ENCODE measurements at regions not wholly inside any gene's neighbourhood (a gene's known extent, or its start where the extent isn't known, plus 50 kb on each side); places are given as distances from the start of the nearest gene placed in this dataset.
"Not testable (repeated sequence)": the region's sequence is repeated elsewhere in the genome, so short reads cannot be mapped to it uniquely, and the experiment has no call there.

DNA sequence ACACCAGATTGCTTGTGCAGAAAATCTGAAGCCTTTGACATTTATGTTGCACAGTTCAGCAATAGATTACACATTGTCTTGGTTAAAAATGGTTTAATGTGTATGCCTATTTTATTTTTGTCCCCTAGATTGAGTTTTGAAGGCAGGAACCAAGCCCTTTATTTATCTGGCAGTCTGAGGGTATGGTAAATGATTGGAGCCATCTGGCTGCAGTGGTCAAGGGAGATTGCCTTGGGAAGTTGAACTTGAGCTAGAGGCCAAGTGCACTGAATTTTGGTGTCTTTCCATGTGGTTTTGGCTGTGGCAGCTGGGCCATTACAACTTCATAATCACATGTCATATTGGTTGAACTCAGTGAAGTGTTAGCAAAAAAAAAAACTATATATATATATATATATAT lies 248.7 kb upstream of the C2CD4B start:
- Mint-ChIP-seq H3K27ac (no peak overlapping the region), H3K9me3 (no peaks in the 10 kb centered on the region), H3K36me3 (no peaks in the 10 kb centered on the region), H3K4me3 (no peak overlapping the region), H3K4me1 (no peaks in the 10 kb centered on the region), H3K27me3 (peaks cover 5% of the 10 kb centered on the region)
- DNase-seq = no peak

DNA sequence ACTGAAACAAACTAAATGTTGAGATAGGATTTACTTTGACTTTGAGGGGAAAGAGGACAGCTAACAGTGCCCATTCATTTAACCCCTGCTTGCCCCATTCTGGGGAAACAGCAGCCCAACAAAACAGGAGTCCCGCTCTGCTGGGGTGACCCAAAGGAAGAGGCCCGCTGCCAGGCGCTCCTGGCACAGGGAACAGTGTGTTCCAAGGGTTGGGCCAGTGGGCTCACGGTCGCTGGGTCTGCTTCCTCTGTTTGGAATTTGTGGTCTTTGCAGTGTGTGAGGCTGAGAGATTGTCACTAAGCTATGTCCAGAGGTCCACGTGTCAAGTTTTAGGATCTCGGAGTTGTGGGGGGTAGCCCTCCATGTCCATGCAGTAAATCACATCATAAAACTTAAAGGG lies 250.4 kb upstream of the C2CD4B start:
- no peaks in the 10 kb centered on the region for H3K4me1 Mint-ChIP-seq
- peaks cover 5% of the 10 kb centered on the region for H3K27me3 Mint-ChIP-seq
- DNase-seq = no peak
- no peaks in the 10 kb centered on the region for H3K9me3 Mint-ChIP-seq
- H3K4me3 Mint-ChIP-seq = no peak overlapping the region
- no peak overlapping the region for H3K27ac Mint-ChIP-seq
- no peaks in the 10 kb centered on the region for H3K36me3 Mint-ChIP-seq

DNA sequence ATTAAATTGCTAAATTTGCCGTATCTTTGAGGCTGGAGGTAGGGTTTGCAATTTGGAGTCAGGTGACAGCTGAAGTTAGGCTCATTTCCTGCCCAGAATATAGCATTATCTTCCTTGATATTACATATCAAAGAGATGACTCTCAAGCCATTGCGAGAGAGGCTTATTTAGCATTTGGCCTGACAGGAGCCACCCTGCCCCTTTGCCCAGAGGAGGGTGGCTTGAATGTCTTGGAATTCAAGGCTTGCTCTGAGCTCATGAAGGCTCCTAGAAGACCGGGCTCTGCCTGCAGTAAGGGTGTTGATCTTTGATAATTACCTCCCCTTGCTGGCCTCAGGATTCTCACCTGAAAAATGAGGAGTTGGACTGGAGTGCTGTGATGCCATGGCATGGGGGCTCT lies 251.4 kb upstream of the C2CD4B start:
- Mint-ChIP-seq H3K27me3 (peaks cover 5% of the 10 kb centered on the region), H3K27ac (no peak overlapping the region), H3K36me3 (no peaks in the 10 kb centered on the region), H3K4me1 (no peaks in the 10 kb centered on the region), H3K9me3 (no peaks in the 10 kb centered on the region), H3K4me3 (no peak overlapping the region)
- DNase-seq = no peak

DNA sequence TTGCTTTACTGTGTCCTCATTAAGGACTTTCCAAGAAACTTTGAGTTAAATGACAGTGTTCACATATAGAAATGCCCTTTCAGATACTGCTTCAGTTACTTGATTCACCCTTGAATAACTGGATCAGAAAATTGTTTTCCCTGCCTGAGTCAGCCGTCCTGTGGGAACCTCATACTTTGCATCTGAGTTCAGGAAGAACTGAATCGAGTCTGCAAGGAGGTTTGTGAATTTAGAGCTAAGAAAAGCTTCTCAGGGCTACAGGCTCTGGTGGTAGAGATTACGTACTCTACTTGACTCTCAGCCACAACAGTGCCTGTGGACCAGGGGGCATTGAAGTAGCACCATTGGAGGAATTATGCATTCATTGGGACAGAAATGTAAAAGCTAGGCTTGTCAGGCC lies 252.4 kb upstream of the C2CD4B start:
- H3K4me3 Mint-ChIP-seq = no peak overlapping the region
- DNase-seq = no peak
- no peak overlapping the region for H3K27ac Mint-ChIP-seq
- no peaks in the 10 kb centered on the region for H3K36me3 Mint-ChIP-seq
- no peaks in the 10 kb centered on the region for H3K4me1 Mint-ChIP-seq
- no peaks in the 10 kb centered on the region for H3K9me3 Mint-ChIP-seq
- H3K27me3 Mint-ChIP-seq = peaks cover 5% of the 10 kb centered on the region

DNA sequence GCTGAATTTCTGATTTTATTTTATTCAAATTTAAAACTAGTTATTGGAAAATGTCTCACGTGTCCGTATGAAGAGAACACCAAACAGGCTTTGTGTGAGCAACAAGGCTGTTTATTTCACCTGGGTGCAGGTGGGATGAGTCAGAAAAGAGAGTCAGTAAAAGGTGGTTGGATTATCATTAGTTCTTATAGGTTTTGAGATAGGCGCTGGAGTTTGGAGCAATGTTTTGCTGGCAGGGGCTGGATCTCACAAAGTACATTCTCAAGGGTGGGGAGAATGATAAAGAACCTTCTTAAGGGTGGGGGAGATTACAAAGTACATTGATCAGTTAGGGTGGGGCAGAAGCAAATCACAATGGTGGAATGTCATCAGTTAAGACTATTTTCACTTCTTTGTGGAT lies 253.4 kb upstream of the C2CD4B start:
- H3K9me3 Mint-ChIP-seq, H3K36me3 Mint-ChIP-seq, H3K4me3 Mint-ChIP-seq, H3K4me1 Mint-ChIP-seq, DNase-seq, H3K27ac Mint-ChIP-seq, H3K27me3 Mint-ChIP-seq: not testable (repeated sequence)

DNA sequence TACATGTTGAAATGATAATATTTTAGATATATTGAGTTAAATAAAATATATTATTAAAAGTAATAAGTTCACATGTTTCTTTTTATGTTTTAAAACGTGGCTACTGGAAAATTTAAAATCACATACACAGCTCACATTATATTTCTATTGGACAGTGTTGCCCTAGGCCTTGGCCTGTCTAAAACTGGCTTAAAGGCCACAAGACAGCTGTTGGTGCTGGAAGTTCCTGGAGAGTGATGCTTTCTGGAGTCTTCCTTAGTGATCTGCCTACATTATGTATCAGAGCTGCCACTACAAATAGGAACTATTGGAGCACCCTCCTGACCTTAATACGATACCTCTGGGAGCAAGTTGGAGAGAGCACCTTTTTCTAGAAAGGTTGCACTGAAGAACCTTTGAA lies 254.1 kb upstream of the C2CD4B start:
- Mint-ChIP-seq H3K4me3 (no peak overlapping the region), H3K27ac (no peak overlapping the region), H3K9me3 (no peaks in the 10 kb centered on the region), H3K27me3 (no peaks in the 10 kb centered on the region), H3K36me3 (no peaks in the 10 kb centered on the region), H3K4me1 (no peaks in the 10 kb centered on the region)
- DNase-seq = no peak

DNA sequence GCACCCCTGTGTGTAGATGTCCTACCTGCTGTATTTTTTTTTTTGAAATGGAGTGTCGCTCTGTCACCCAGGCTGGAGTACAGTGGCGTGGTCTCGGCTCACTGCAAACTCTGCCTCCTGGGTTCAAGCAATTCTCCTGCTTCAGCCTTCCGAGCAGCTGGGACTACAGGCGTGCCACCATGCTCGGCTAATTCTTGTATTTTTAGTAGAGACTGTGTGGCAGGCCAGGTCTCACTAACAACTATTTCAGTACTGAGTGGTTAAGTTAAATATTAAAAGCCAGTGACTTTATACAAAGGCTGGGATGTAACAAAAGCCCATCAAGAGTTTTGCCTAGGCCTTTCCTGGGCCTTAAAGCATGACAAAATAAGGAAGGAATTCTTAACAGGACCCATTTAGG lies 255.3 kb upstream of the C2CD4B start:
- H3K4me3 Mint-ChIP-seq, DNase-seq, H3K9me3 Mint-ChIP-seq, H3K36me3 Mint-ChIP-seq, H3K27ac Mint-ChIP-seq, H3K4me1 Mint-ChIP-seq, H3K27me3 Mint-ChIP-seq: not testable (repeated sequence)

DNA sequence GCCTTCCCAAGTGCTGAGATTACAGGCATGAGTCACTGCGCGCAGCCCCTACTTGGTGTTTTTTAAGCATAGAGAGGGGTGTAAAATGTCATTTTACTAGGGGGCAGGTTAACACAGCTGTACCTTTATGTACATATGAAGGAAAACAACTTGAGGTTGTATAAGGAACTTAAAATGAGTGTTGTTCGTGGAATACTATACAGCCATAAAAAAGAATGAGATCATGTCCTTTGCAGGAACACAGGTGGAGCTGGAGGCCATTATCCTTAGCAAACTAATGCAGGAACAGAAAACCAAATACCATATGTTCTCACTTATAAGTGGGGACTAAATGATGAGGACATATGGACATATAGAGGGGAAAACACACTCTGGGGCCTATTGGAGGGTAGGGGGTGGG lies 256.2 kb upstream of the C2CD4B start:
- Mint-ChIP-seq H3K27ac (no peak overlapping the region), H3K36me3 (no peaks in the 10 kb centered on the region), H3K4me1 (no peaks in the 10 kb centered on the region), H3K27me3 (no peaks in the 10 kb centered on the region), H3K4me3 (no peak overlapping the region), H3K9me3 (no peaks in the 10 kb centered on the region)
- no peak for DNase-seq

DNA sequence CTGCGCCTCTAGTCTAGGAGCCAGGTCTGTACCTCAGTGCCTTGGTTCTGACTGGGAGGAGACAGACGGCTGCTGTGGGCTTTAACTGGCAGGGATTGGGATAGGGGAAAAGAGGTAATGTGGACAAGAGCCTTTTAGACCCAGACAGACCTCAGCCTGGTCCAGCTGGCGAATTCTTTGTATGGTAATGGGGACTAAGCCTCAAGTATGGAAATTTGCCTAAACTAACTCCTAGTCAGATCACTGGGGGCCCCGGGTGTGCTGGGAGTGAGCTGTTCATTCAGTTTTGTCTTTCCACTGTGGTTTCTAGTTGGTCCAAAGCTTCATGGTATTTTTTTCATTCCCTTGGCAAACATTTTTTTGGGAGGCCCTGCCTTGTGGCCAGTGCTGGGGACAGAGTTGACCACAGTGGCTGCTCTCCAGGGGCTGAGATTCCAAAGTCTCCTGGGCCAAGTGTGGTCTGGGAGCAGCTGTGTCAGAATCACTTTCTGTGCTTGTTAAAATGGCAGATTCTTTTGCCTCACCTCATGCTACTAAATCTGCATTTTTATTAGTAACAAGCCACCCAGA lies 261.4 kb upstream of the C2CD4B start:
- no peak overlapping the region for H3K27ac Mint-ChIP-seq
- no peaks in the 10 kb centered on the region for H3K9me3 Mint-ChIP-seq
- no peaks in the 10 kb centered on the region for H3K36me3 Mint-ChIP-seq
- no peak for DNase-seq
- no peak overlapping the region for H3K4me3 Mint-ChIP-seq
- H3K27me3 Mint-ChIP-seq = no peaks in the 10 kb centered on the region
- H3K4me1 Mint-ChIP-seq = no peaks in the 10 kb centered on the region

DNA sequence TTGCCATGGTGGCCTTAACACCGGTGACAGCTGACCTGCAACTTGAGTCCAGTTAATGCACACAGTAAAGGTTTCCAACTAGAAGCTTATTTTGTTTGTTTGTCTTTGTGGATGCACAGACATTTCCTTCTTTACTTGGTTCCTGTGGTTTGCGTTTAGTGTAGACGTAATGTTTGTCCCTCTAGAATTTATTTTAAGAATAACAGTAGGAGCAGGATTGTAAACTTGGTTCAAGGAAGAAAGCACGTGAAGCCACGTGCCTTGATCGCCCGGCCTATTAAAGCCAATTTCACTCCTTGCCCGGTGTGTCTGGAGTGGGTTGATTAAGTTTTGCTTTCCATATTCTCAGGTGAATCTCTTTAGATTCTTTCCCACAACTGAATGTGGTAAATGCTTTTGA lies 263.2 kb upstream of the C2CD4B start:
- Mint-ChIP-seq H3K36me3 (no peaks in the 10 kb centered on the region), H3K4me3 (no peak overlapping the region)

DNA sequence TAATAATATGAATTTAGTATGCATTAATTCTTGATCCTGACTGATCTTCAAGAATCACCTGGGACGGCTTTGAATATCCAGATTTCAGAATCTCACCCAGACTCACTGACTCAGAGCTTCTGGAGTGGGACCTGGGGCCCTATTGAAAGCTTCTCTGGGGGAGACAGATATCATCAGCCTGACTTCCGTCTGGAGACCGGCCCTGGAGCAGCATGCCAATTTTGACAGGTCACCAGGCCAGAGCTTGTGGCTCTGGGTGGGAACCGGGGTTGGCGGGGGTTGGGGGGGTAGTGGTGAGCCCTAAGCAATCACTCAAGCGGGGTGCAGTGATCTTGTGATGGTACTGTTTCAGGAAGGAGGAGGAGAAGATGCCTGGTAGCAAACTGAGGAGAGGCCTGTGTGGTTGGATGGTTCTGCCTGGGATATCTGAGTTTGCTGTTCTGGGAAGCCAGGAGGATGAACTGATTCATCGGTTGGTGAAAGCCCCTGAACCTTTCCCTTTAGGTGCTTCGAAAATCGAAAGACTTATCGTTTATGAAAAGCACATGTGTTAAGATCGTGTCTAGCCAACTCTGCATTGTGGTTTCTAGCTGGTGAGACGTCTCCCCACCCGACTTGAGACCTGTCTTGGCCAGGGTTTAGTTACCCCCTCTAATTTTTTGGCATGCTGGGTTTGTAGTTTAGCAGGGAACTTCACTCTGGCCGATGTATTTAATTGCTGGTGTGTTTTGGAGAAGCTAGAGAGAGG lies 263.9 kb upstream of the C2CD4B start:
- no peaks in the 10 kb centered on the region for H3K36me3 Mint-ChIP-seq
- H3K27me3 Mint-ChIP-seq = no peaks in the 10 kb centered on the region
- H3K9me3 Mint-ChIP-seq = no peaks in the 10 kb centered on the region
- no peak overlapping the region for H3K27ac Mint-ChIP-seq
- no peaks in the 10 kb centered on the region for H3K4me1 Mint-ChIP-seq
- no peak for DNase-seq
- H3K4me3 Mint-ChIP-seq = no peak overlapping the region

More for the DNA sequence above, 263.2 kb upstream of the C2CD4B start:
- DNase-seq = no peak
- Mint-ChIP-seq H3K27me3 (no peaks in the 10 kb centered on the region), H3K9me3 (no peaks in the 10 kb centered on the region), H3K4me1 (no peaks in the 10 kb centered on the region), H3K27ac (no peak overlapping the region)

DNA sequence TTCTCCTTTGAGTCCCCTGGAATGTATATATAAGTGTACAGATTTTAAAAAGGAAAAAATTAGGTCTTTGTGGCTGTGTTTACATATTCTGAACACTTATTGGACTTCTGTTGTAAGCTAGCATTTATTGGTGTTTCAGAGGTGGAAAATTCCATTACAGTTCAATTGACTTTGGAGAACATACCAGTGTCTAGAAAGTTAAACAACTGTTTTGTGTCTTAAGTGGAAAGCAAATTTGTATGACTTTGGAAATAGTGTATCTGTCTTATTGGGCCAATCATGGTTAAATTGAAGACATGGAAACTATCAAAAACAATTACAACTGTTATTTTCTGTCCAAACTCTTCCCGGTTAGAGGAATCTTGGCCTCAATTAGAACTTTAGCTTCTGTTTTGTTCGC lies 265.0 kb upstream of the C2CD4B start:
- Mint-ChIP-seq H3K36me3 (no peaks in the 10 kb centered on the region), H3K27ac (no peak overlapping the region)

DNA sequence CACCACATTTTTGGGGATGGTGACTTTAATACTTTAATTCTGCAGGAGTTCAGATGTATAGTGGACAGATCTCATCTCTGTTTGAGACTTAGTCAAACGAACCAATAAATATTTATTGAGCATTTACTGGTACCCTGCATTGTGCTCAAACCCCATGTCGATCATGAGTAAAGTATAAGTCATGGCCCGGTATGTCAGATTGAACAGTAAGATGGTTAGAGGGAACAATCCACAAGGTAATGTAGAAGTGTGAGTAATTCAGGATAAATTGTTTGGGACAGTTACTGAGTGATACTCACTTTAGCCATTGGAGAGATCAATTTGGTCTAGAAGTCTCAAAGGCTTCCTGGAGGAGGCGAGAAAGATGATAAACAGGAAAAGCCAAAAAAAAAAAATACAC lies 265.5 kb upstream of the C2CD4B start:
- Mint-ChIP-seq H3K27ac (no peak overlapping the region), H3K9me3 (no peaks in the 10 kb centered on the region), H3K27me3 (no peaks in the 10 kb centered on the region), H3K36me3 (no peaks in the 10 kb centered on the region), H3K4me3 (no peak overlapping the region), H3K4me1 (no peaks in the 10 kb centered on the region)
- no peak for DNase-seq

More for the DNA sequence above, 265.0 kb upstream of the C2CD4B start:
- H3K4me1 Mint-ChIP-seq = no peaks in the 10 kb centered on the region
- no peak overlapping the region for H3K4me3 Mint-ChIP-seq
- H3K9me3 Mint-ChIP-seq = no peaks in the 10 kb centered on the region
- no peaks in the 10 kb centered on the region for H3K27me3 Mint-ChIP-seq
- no peak for DNase-seq

DNA sequence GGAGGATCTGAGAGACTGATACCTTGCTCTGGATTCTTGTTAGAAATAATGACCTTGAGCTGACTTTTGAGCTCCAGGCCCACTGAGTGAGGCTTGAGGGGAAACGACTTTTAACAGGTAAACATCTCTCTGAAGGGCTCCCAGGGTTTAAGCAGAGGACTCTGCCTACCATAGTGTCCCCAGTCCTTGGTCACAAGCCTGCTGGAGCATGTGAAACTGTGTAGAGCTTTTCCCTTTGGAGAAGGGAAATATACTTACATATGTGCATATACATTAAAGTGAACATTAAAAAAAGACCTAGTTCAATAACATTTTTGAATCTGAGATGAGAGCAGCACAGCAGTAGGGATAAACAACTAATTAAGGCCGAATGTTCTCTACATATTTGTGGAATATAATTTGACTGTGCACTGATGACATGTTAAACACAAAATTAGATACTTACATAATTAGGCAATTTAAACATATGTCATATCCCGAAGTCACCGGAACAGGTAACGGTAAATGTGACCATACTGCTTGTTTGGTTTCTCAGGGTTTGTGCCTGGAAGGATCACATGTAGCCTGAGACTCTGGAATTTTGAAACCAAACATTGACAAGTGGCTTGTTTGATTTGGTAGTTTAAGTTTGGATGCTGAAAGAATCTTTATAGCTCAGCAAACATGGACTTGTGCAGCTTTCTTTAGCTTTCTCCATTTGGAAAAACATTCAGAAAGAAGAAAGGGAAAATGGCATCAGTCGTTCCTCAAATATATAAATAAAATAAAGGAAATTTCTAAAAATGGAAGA lies 266.1 kb upstream of the C2CD4B start:
- no peaks in the 10 kb centered on the region for H3K27me3 Mint-ChIP-seq
- H3K27ac Mint-ChIP-seq = no peak overlapping the region
- DNase-seq = no peak
- H3K4me1 Mint-ChIP-seq = no peaks in the 10 kb centered on the region
- H3K4me3 Mint-ChIP-seq = no peak overlapping the region
- no peaks in the 10 kb centered on the region for H3K36me3 Mint-ChIP-seq
- H3K9me3 Mint-ChIP-seq = no peaks in the 10 kb centered on the region

DNA sequence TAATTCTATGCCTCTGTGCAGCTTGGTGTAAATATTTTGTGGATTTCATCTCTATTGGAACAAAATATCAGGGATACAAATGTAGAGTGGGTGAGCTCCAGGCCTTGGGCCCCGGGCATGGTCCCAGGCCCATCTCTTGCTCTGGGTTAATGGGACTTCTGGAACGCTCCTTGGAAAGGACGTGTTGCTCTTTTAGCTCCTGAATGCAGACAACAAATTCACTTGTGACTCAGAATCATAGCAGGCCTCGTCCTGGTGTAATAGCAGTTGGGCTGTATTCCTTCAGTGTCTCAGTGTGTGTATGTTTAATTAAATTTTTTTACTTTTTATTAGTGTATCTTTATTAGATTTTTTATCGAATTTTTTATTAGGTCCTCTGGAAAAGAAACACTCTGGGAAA lies 266.7 kb upstream of the C2CD4B start:
- DNase-seq = no peak
- H3K4me1 Mint-ChIP-seq = no peaks in the 10 kb centered on the region
- no peak overlapping the region for H3K4me3 Mint-ChIP-seq

More for the DNA sequence above, 266.7 kb upstream of the C2CD4B start:
- Mint-ChIP-seq H3K27me3 (no peaks in the 10 kb centered on the region), H3K27ac (no peak overlapping the region), H3K36me3 (no peaks in the 10 kb centered on the region), H3K9me3 (no peaks in the 10 kb centered on the region)

Measured in activated naive CD8-positive, alpha-beta T cell treated with anti-CD3 and anti-CD28 coated beads for 36 hours (primary cell).